Endothelial cell of umbilical vein (primary cell): ENCODE measurements at regions not wholly inside any gene's neighbourhood (a gene's known extent, or its start where the extent isn't known, plus 50 kb on each side); places are given as distances from the start of the nearest gene placed in this dataset.

Experiments used
- BruUV-seq: library from RNA; stranded (reverse); fragments of 400-500 nt; replicated peaks from 2 replicates; lab custom pipeline; 2021; lab: Mats Ljungman, UMichigan
- CTCF ChIA-PET: fragments of 300-600, 350-600 bp; sonication (Branson Sonifier 250); formaldehyde crosslinking; loops from one replicate; lab custom pipeline; 2021; ENCODE audit warnings: antibody characterized with exemption, inconsistent platforms; lab: Charles Lee
- POLR2A ChIA-PET: fragments of 300-600, 350-600 bp; sonication (Branson Sonifier 250); formaldehyde crosslinking; loops from one replicate; lab custom pipeline; 2021; ENCODE audit warnings: antibody characterized with exemption, inconsistent platforms; lab: Charles Lee
- DNase-seq: peaks from one replicate; pipeline ENCODE4 v3.0.0-alpha.2; 2011; ENCODE audit warnings: low read depth, low spot score
- FAIRE-seq: peaks from 2 replicates; lab custom pipeline; 2011; peaks lifted over from hg19 to GRCh38; lab: Jason Lieb, UNC
- H2AFZ ChIP-seq: 2 replicates; pipeline ENCODE4 v1.6.0; 2012; ENCODE audit warnings: low read depth, low read length, control low read depth, inconsistent platforms
- H3K27ac ChIP-seq: 2 replicates; pipeline ENCODE4 v1.5.1; 2011; ENCODE audit warnings: low read depth, mild to moderate bottlenecking, control low read depth, low read length, moderate library complexity; ENCODE audit not compliant: insufficient read depth
- H3K27me3 ChIP-seq, 2 experiments: 2 replicates each; pipeline versions ENCODE4 v1.6.0 to v1.6.1; 2011; ENCODE audit warnings: low read length in 2 of 2, mixed read lengths in 1 of 2; ENCODE audit not compliant: control insufficient read depth in 2 of 2, insufficient read depth in 2 of 2
- H3K36me3 ChIP-seq, 2 experiments: 2 replicates in 1 of 2; 3 replicates in 1 of 2; pipeline ENCODE4 v1.5.1; 2011; ENCODE audit warnings: low read length in 2 of 2, mild to moderate bottlenecking in 1 of 2, moderate library complexity in 1 of 2; ENCODE audit not compliant: control insufficient read depth in 2 of 2, insufficient read depth in 2 of 2; ENCODE audit errors: extremely low read depth in 1 of 2
- H3K4me1 ChIP-seq: 3 replicates; pipeline ENCODE4 v1.5.1; 2011; ENCODE audit warnings: mild to moderate bottlenecking, low read length; ENCODE audit not compliant: control insufficient read depth, insufficient read depth; ENCODE audit errors: extremely low read depth
- H3K4me2 ChIP-seq: 2 replicates; pipeline ENCODE4 v1.6.1; 2011; ENCODE audit warnings: low read length, control low read depth, mixed read lengths; ENCODE audit not compliant: insufficient read depth
- H3K4me3 ChIP-seq, 3 experiments: fragments of 200-600 bp in 1 of 3; sonication (generic), shearing (Covaris generic) in 1 of 3; replicated peaks in 1 of 3; 2 replicates each; pipeline ENCODE4 v1.5.1; 2011 to 2016; ENCODE audit warnings: control low read depth in 3 of 3, low read length in 3 of 3, mild to moderate bottlenecking in 2 of 3, inconsistent platforms in 1 of 3, low read depth in 1 of 3, moderate library complexity in 1 of 3; ENCODE audit not compliant: insufficient read depth in 1 of 3
- H3K79me2 ChIP-seq: 2 replicates; pipeline ENCODE4 v1.6.0; 2012; ENCODE audit warnings: low read length, inconsistent platforms; ENCODE audit not compliant: control insufficient read depth, insufficient read depth
- H3K9ac ChIP-seq: replicated peaks from 2 replicates; pipeline ENCODE3; 2011; ENCODE audit warnings: low read length, control low read depth; ENCODE audit not compliant: insufficient read depth; ENCODE audit errors: extremely low read depth
- H3K9me1 ChIP-seq: replicated peaks from 3 replicates; pipeline ENCODE4 v1.6.0; 2011; ENCODE audit warnings: mild to moderate bottlenecking, low read length; ENCODE audit not compliant: control insufficient read depth, insufficient read depth; ENCODE audit errors: extremely low read depth
- H3K9me3 ChIP-seq: replicated peaks from 2 replicates; pipeline ENCODE4 v1.5.1; 2012; ENCODE audit warnings: low read length, inconsistent platforms; ENCODE audit not compliant: control insufficient read depth, insufficient read depth
- H4K20me1 ChIP-seq: replicated peaks from 2 replicates; pipeline ENCODE3; 2011; ENCODE audit warnings: mild to moderate bottlenecking, low read length; ENCODE audit not compliant: control insufficient read depth, insufficient read depth; ENCODE audit errors: extremely low read depth
- EZH2 ChIP-seq: IDR thresholded peaks from 2 replicates; pipeline ENCODE4 v1.6.1; 2012; ENCODE audit warnings: borderline replicate concordance, low read depth, mild to moderate bottlenecking, moderate library complexity, low read length, inconsistent platforms; ENCODE audit not compliant: severe bottlenecking
- FOS ChIP-seq: IDR thresholded peaks from 2 replicates; pipeline ENCODE4 v1.6.1; 2011; ENCODE audit warnings: mild to moderate bottlenecking, low read length, moderate library complexity, borderline replicate concordance; ENCODE audit not compliant: insufficient read depth
- GATA2 ChIP-seq: IDR thresholded peaks from 2 replicates; pipeline ENCODE4 v1.7.0; 2011; ENCODE audit warnings: low read depth, mild to moderate bottlenecking, moderate library complexity, mixed read lengths, low read length; ENCODE audit not compliant: insufficient read length, insufficient read depth
- JUN ChIP-seq: IDR thresholded peaks from 2 replicates; pipeline ENCODE4 v1.6.1; 2011; ENCODE audit warnings: borderline replicate concordance, low read depth; ENCODE audit not compliant: insufficient read length, insufficient read depth
- MYC ChIP-seq: IDR thresholded peaks from one replicate; pipeline ENCODE4 v1.6.1; 2011; ENCODE audit warnings: mild to moderate bottlenecking, low read depth, low read length
- POLR2A ChIP-seq: IDR thresholded peaks from 2 replicates; pipeline ENCODE4 v1.6.1; 2012; ENCODE audit warnings: low read depth, mild to moderate bottlenecking, control low read depth, low read length
- POLR2AphosphoS5 ChIP-seq: IDR thresholded peaks from 2 replicates; pipeline ENCODE4 v1.6.1; 2012; ENCODE audit warnings: low read depth, mild to moderate bottlenecking, control low read depth, low read length, moderate library complexity; ENCODE audit not compliant: insufficient read depth
- dilution Hi-C: fragments of 300-500 bp; cut with MboI; formaldehyde crosslinking; loops from one replicate; pipeline ENCODE4 v1.15.0; 2019; ENCODE audit warnings: low sequenced_read_pairs; ENCODE audit not compliant: extremely low pct_ligation_motif_present
- intact Hi-C: fragments of 100-400 bp; cut with micrococcal nuclease; formaldehyde crosslinking; loops from one replicate; pipeline ENCODE4 v1.10.0; 2022
- TF ChIP-seq, protein P1 (sequence below), 2 donors: IDR thresholded peaks; 1 replicate in 1 of 2; 2 replicates in 1 of 2; pipeline ENCODE4 v1.5.1; 2011; ENCODE audit warnings: low read length in 2 of 2, mild to moderate bottlenecking in 2 of 2, moderate library complexity in 2 of 2, control low read depth in 1 of 2, inconsistent platforms in 1 of 2, low read depth in 1 of 2; ENCODE audit not compliant: insufficient read depth in 1 of 2; ENCODE audit errors: extremely low read depth in 1 of 2
- TF ChIP-seq, protein P2 (sequence below): IDR thresholded peaks from 2 replicates; pipeline ENCODE4 v1.6.1; 2011; ENCODE audit not compliant: insufficient read depth, insufficient read length

DNA sequence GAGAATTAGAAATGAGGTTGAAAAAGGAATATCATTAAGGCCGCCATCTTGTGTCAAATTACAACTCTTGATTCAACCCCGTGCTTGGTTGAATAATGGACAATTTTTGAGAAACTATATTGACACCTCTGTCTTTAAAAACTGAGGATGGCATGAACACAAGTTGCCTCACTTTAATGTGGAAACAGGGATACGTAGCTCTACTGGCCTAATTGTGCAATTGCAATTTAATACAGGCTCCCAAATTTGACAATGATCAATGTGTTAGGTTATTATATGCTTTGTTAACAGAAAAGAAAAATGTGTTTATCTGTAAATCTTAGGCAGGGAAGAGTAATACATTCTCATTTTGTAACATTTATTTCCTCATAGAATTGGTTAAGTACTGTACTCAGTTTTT lies 77.1 kb upstream of the MCTP2 start:
- ChIA-PET CTCF (no interaction called here), POLR2A (no interaction called here)
- Histone ChIP-seq H3K4me2 (no peak overlapping the region), H3K27me3 (no peaks in the 10 kb centered on the region), H2AFZ (no peak overlapping the region), H3K4me3 (no peak overlapping the region), H3K27ac (no peak overlapping the region), H3K9me1 (no peaks in the 10 kb centered on the region), H3K79me2 (no peaks in the 10 kb centered on the region), H3K4me1 (no peaks in the 10 kb centered on the region), H3K9me3 (no peaks in the 10 kb centered on the region), H3K36me3 (no peaks in the 10 kb centered on the region), H3K9ac (no peak overlapping the region), H4K20me1 (no peaks in the 10 kb centered on the region)
- dilution Hi-C loops (no loop called here), intact Hi-C loops (no loop called here)
- FAIRE-seq: no peak
- no peak for DNase-seq
- TF ChIP-seq EZH2 (no peak), JUN (no peak), GATA2 (no peak), MYC (no peak), FOS (no peak), POLR2A (no peak), POLR2AphosphoS5 (no peak)
- TF ChIP-seq, protein P1, sequence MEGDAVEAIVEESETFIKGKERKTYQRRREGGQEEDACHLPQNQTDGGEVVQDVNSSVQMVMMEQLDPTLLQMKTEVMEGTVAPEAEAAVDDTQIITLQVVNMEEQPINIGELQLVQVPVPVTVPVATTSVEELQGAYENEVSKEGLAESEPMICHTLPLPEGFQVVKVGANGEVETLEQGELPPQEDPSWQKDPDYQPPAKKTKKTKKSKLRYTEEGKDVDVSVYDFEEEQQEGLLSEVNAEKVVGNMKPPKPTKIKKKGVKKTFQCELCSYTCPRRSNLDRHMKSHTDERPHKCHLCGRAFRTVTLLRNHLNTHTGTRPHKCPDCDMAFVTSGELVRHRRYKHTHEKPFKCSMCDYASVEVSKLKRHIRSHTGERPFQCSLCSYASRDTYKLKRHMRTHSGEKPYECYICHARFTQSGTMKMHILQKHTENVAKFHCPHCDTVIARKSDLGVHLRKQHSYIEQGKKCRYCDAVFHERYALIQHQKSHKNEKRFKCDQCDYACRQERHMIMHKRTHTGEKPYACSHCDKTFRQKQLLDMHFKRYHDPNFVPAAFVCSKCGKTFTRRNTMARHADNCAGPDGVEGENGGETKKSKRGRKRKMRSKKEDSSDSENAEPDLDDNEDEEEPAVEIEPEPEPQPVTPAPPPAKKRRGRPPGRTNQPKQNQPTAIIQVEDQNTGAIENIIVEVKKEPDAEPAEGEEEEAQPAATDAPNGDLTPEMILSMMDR (IDR thresholded peaks at IDR 0.05; ENCODE audit: extremely low read depth in 1 of 2, insufficient read depth in 1 of 2, low read depth in 1 of 2, low read length in 2 of 2): no peak
- TF ChIP-seq, protein P2, sequence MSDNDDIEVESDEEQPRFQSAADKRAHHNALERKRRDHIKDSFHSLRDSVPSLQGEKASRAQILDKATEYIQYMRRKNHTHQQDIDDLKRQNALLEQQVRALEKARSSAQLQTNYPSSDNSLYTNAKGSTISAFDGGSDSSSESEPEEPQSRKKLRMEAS: no peak
- BruUV-seq: no TSS peak
